Retinal pigment epithelial cell (primary cell): ENCODE measurements at regions not wholly inside any gene's neighbourhood (a gene's known extent, or its start where the extent isn't known, plus 50 kb on each side); places are given as distances from the start of the nearest gene placed in this dataset.
"Not testable (repeated sequence)": the region's sequence is repeated elsewhere in the genome, so short reads cannot be mapped to it uniquely, and the experiment has no call there.

Source experiments
- DNase-seq: peaks from one replicate; pipeline ENCODE4 v3.0.0-alpha.2; 2010; ENCODE audit warnings: low read depth
- H3K4me3 ChIP-seq: 2 replicates; pipeline ENCODE4 v1.5.1; 2011; ENCODE audit warnings: mild to moderate bottlenecking, low read length, control low read depth, moderate library complexity
- CTCF ChIP-seq: conservative IDR thresholded peaks from 2 replicates; pipeline ENCODE4 v1.5.1; 2011; ENCODE audit warnings: low read depth, low read length, control low read depth, inconsistent platforms

GRCh38 chr2:43065871-43066270 is 160.5 kb downstream of the ZFP36L2 start:
- no peak for TF ChIP-seq CTCF
- DNase-seq, result no peak
- no peak overlapping the region for H3K4me3 ChIP-seq

GRCh38 chr2:43065036-43065435 is 161.4 kb downstream of the ZFP36L2 start:
- DNase-seq, result no peak
- TF ChIP-seq CTCF, result no peak
- no peak overlapping the region for H3K4me3 ChIP-seq

GRCh38 chr2:43063096-43063495 is 163.3 kb downstream of the ZFP36L2 start:
- not testable (repeated sequence) for DNase-seq, H3K4me3 ChIP-seq

- no peak for TF ChIP-seq CTCF
- no peak overlapping the region for H3K4me3 ChIP-seq
- DNase-seq, result no peak
Measured at GRCh38 chr2:43062058-43062457, 164.3 kb downstream of the ZFP36L2 start.

GRCh38 chr2:43060390-43061016 is 165.9 kb downstream of the ZFP36L2 start:
- DNase-seq, result no peak
- no peak overlapping the region for H3K4me3 ChIP-seq
- TF ChIP-seq CTCF, result no peak

- no peak for TF ChIP-seq CTCF
- DNase-seq, result peak; percentile 78
- no peak overlapping the region for H3K4me3 ChIP-seq
Measured at GRCh38 chr2:43059183-43059897, 167.1 kb downstream of the ZFP36L2 start.

- TF ChIP-seq CTCF, result no peak
Measured at GRCh38 chr2:43058726-43059110, 167.7 kb downstream of the ZFP36L2 start.

More at GRCh38 chr2:43058726-43059110, 167.7 kb downstream of the ZFP36L2 start:
- DNase-seq, result no peak
- no peak overlapping the region for H3K4me3 ChIP-seq
